HG03442 (cell line): ENCODE measurements at regions not wholly inside any gene's neighbourhood (a gene's known extent, or its start where the extent isn't known, plus 50 kb on each side); places are given as distances from the start of the nearest gene placed in this dataset.
"Not testable (repeated sequence)": the region's sequence is repeated elsewhere in the genome, so short reads cannot be mapped to it uniquely, and the experiment has no call there.

Experiments used
- ATAC-seq: cut with Tn5 transposase; IDR thresholded peaks from one replicate; pipeline ENCODE4 v1.9.1; 2021; ENCODE audit warnings: mild to moderate bottlenecking, moderate library complexity; ENCODE audit not compliant: unreplicated experiment

GRCh38 chr3:31178467-31178866 lies 284.0 kb upstream of the GADL1 start:
- no peak for ATAC-seq

- ATAC-seq, result no peak
Measured at GRCh38 chr3:31179768-31180167, 285.3 kb upstream of the GADL1 start.

GRCh38 chr3:31180274-31180673 lies 285.8 kb upstream of the GADL1 start:
- no peak for ATAC-seq

- ATAC-seq, result no peak
Measured at GRCh38 chr3:31181661-31182060, 287.2 kb upstream of the GADL1 start.

- no peak for ATAC-seq
Measured at GRCh38 chr3:31182661-31183060, 288.2 kb upstream of the GADL1 start.

GRCh38 chr3:31184261-31185061 lies 290.0 kb upstream of the GADL1 start:
- ATAC-seq, result no peak

GRCh38 chr3:31185062-31185357 lies 290.5 kb upstream of the GADL1 start:
- ATAC-seq, result no peak

- ATAC-seq, result no peak
Measured at GRCh38 chr3:31186041-31186440, 291.6 kb upstream of the GADL1 start.

- ATAC-seq, result no peak
Measured at GRCh38 chr3:31187380-31187779, 292.9 kb upstream of the GADL1 start.

- no peak for ATAC-seq
Measured at GRCh38 chr3:31188112-31188511, 293.7 kb upstream of the GADL1 start.

- no peak for ATAC-seq
Measured at GRCh38 chr3:31189330-31189729, 294.9 kb upstream of the GADL1 start.

GRCh38 chr3:31189971-31190370 lies 295.5 kb upstream of the GADL1 start:
- no peak for ATAC-seq

- no peak for ATAC-seq
Measured at GRCh38 chr3:31191354-31191753, 296.9 kb upstream of the GADL1 start.

GRCh38 chr3:31193429-31193828 lies 299.0 kb upstream of the GADL1 start:
- no peak for ATAC-seq

GRCh38 chr3:31193871-31194270 lies 299.4 kb upstream of the GADL1 start:
- ATAC-seq, result no peak

GRCh38 chr3:31196261-31196660 lies 301.8 kb upstream of the GADL1 start:
- no peak for ATAC-seq

- no peak for ATAC-seq
Measured at GRCh38 chr3:31196881-31197364, 302.5 kb upstream of the GADL1 start.

GRCh38 chr3:31197941-31198340 lies 303.5 kb upstream of the GADL1 start:
- ATAC-seq, result no peak

GRCh38 chr3:31198890-31199289 lies 304.4 kb upstream of the GADL1 start:
- ATAC-seq, result no peak

GRCh38 chr3:31203960-31204795 lies 309.7 kb upstream of the GADL1 start:
- no peak for ATAC-seq

GRCh38 chr3:31204796-31205056 lies 310.3 kb upstream of the GADL1 start:
- ATAC-seq, result not testable (repeated sequence)

- no peak for ATAC-seq
Measured at GRCh38 chr3:31210068-31210645, 315.7 kb upstream of the GADL1 start.
